ENCODE measurements at regions not wholly inside any gene's neighbourhood (a gene's known extent, or its start where the extent isn't known, plus 50 kb on each side); places are given as distances from the start of the nearest gene placed in this dataset.

GRCh38 chr1:162939035-162939434 is 78.1 kb upstream of the CCDC190 start:
- no peaks in the 10 kb centered on the region for H3K4me1 ChIP-seq (ENCODE audit: insufficient read depth, low read length)
- no peak overlapping the region for H3K27ac Mint-ChIP-seq
- H3K27me3 Mint-ChIP-seq = peaks cover 36% of the 10 kb centered on the region
- CTCF ChIA-PET = no interaction called here
- intact Hi-C loops (cut with DNase I, micrococcal nuclease) = no loop called here
- H3K27ac ChIP-seq (ENCODE audit: low read depth in 1 of 2, low read length in 2 of 2) = no peak overlapping the region
- no peaks in the 10 kb centered on the region for H3K9me3 ChIP-seq (ENCODE audit: control insufficient read depth in 1 of 2, insufficient read depth in 1 of 2, low read length in 2 of 2)
- no peak overlapping the region for H3K4me3 ChIP-seq (ENCODE audit: low read length)
- H3K9me3 Mint-ChIP-seq = no peaks in the 10 kb centered on the region
- POLR2A ChIA-PET = no interaction called here
- H3K4me3 Mint-ChIP-seq = no peak overlapping the region
- DNase-seq (no peak), ATAC-seq (ENCODE audit: poor library complexity) (no peak)
- no peaks in the 10 kb centered on the region for H3K36me3 ChIP-seq (ENCODE audit: insufficient read depth, low read length)
- TF ChIP-seq CTCF (IDR thresholded peaks at IDR 0.05) = no peak
- H3K36me3 Mint-ChIP-seq (ENCODE audit: low read depth) = no peaks in the 10 kb centered on the region
- peaks cover 0 to 3% of the 10 kb centered on the region in 2 experiments for H3K27me3 ChIP-seq (ENCODE audit: control insufficient read depth in 1 of 2, insufficient read depth in 2 of 2, low read length in 2 of 2)
- no peaks in the 10 kb centered on the region for H3K4me1 Mint-ChIP-seq (ENCODE audit: low read depth)

- no peaks in the 10 kb centered on the region for H3K9me3 ChIP-seq (ENCODE audit: control insufficient read depth in 1 of 2, insufficient read depth in 1 of 2, low read length in 2 of 2)
- intact Hi-C loops (cut with DNase I, micrococcal nuclease) = no loop called here
- H3K27me3 Mint-ChIP-seq = peaks cover 36% of the 10 kb centered on the region
- no peaks in the 10 kb centered on the region for H3K4me1 ChIP-seq (ENCODE audit: insufficient read depth, low read length)
- H3K27me3 ChIP-seq (ENCODE audit: control insufficient read depth in 1 of 2, insufficient read depth in 2 of 2, low read length in 2 of 2) = peaks cover 0 to 3% of the 10 kb centered on the region in 2 experiments
- H3K9me3 Mint-ChIP-seq = no peaks in the 10 kb centered on the region
- ATAC-seq (ENCODE audit: poor library complexity) = no peak
- H3K27ac Mint-ChIP-seq = no peak overlapping the region
- no peaks in the 10 kb centered on the region for H3K4me1 Mint-ChIP-seq (ENCODE audit: low read depth)
- no peak for TF ChIP-seq CTCF (IDR thresholded peaks at IDR 0.05)
- CTCF ChIA-PET = no interaction called here
- DNase-seq = no peak
- no peak overlapping the region for H3K4me3 Mint-ChIP-seq
- H3K27ac ChIP-seq (ENCODE audit: low read depth in 1 of 2, low read length in 2 of 2) = no peak overlapping the region
- H3K4me3 ChIP-seq (ENCODE audit: low read length) = no peak overlapping the region
- no peaks in the 10 kb centered on the region for H3K36me3 ChIP-seq (ENCODE audit: insufficient read depth, low read length)
- no peaks in the 10 kb centered on the region for H3K36me3 Mint-ChIP-seq (ENCODE audit: low read depth)
- POLR2A ChIA-PET = no interaction called here
These were observed 76.9 kb upstream of the CCDC190 start for GRCh38 chr1:162937716-162938395.

- Mint-ChIP-seq H3K36me3 (ENCODE audit: low read depth) (no peaks in the 10 kb centered on the region), H3K4me3 (no peak overlapping the region), H3K4me1 (ENCODE audit: low read depth) (no peaks in the 10 kb centered on the region), H3K27ac (no peak overlapping the region), H3K27me3 (peaks cover 20% of the 10 kb centered on the region), H3K9me3 (no peaks in the 10 kb centered on the region)
- no peaks in the 10 kb centered on the region for H3K36me3 ChIP-seq (ENCODE audit: insufficient read depth, low read length)
- ATAC-seq (ENCODE audit: poor library complexity) (no peak), DNase-seq (no peak)
- intact Hi-C loops (cut with DNase I, micrococcal nuclease) = no loop called here
- H3K27me3 ChIP-seq (ENCODE audit: control insufficient read depth in 1 of 2, insufficient read depth in 2 of 2, low read length in 2 of 2) = peaks cover 0 to 2% of the 10 kb centered on the region in 2 experiments
- CTCF ChIA-PET = no interaction called here
- no peak overlapping the region for H3K27ac ChIP-seq (ENCODE audit: low read depth in 1 of 2, low read length in 2 of 2)
- no peaks in the 10 kb centered on the region for H3K9me3 ChIP-seq (ENCODE audit: control insufficient read depth in 1 of 2, insufficient read depth in 1 of 2, low read length in 2 of 2)
- H3K4me1 ChIP-seq (ENCODE audit: insufficient read depth, low read length) = no peaks in the 10 kb centered on the region
- H3K4me3 ChIP-seq (ENCODE audit: low read length) = no peak overlapping the region
- POLR2A ChIA-PET = no interaction called here
- TF ChIP-seq CTCF (IDR thresholded peaks at IDR 0.05) = no peak
These were observed 70.1 kb upstream of the CCDC190 start for GRCh38 chr1:162930976-162931560.

Data from CD4-positive, alpha-beta T cell (primary cell).